ENCODE measurements at regions not wholly inside any gene's neighbourhood (a gene's known extent, or its start where the extent isn't known, plus 50 kb on each side); places are given as distances from the start of the nearest gene placed in this dataset.

- TF ChIP-seq POLR2A (IDR thresholded peaks at IDR 0.05; ENCODE audit: low read length) (no peak), GATA1 (IDR thresholded peaks at IDR 0.05; ENCODE audit: low read depth, low read length) (no peak)
Observed at GRCh38 chr7:391411-391951, 101.5 kb downstream of the FOXL3 start.
